LNCaP clone FGC (cell line): ENCODE measurements at regions not wholly inside any gene's neighbourhood (a gene's known extent, or its start where the extent isn't known, plus 50 kb on each side); places are given as distances from the start of the nearest gene placed in this dataset.

ENCODE experiments used
- DNase-seq: peaks from one replicate; pipeline ENCODE4 v3.0.0-alpha.2; 2011; ENCODE audit warnings: low read depth
- H3K4me3 ChIP-seq: 2 replicates; pipeline ENCODE4 v1.5.1; 2011; ENCODE audit warnings: mild to moderate bottlenecking, low read depth, low read length, control low read depth
- CTCF ChIP-seq: IDR thresholded peaks from 2 replicates; pipeline ENCODE4 v1.5.1; 2012; ENCODE audit warnings: mild to moderate bottlenecking; ENCODE audit not compliant: control insufficient read depth, insufficient read depth; ENCODE audit errors: extremely low read depth

DNA sequence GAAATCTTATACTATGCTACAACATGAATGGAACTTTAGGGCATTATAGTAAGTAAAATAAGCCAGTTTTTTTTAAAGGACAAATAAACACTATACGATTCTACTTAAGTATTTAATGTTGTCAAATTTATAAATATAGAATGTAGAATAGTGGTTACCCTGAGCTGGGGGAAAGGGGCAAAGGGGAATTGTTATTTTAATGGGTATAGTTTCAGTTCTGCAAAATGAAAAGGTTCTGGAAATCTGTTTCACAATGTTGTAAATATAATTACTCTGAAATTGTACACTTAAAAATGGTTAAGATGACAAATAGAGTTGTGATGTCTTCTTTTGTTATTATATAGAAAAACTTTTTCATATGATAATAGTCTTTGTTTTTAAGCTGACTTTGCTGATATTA is 366.3 kb downstream of the MRPL39 start:
- TF ChIP-seq CTCF = no peak
- H3K4me3 ChIP-seq = no peak overlapping the region
- DNase-seq = no peak

DNA sequence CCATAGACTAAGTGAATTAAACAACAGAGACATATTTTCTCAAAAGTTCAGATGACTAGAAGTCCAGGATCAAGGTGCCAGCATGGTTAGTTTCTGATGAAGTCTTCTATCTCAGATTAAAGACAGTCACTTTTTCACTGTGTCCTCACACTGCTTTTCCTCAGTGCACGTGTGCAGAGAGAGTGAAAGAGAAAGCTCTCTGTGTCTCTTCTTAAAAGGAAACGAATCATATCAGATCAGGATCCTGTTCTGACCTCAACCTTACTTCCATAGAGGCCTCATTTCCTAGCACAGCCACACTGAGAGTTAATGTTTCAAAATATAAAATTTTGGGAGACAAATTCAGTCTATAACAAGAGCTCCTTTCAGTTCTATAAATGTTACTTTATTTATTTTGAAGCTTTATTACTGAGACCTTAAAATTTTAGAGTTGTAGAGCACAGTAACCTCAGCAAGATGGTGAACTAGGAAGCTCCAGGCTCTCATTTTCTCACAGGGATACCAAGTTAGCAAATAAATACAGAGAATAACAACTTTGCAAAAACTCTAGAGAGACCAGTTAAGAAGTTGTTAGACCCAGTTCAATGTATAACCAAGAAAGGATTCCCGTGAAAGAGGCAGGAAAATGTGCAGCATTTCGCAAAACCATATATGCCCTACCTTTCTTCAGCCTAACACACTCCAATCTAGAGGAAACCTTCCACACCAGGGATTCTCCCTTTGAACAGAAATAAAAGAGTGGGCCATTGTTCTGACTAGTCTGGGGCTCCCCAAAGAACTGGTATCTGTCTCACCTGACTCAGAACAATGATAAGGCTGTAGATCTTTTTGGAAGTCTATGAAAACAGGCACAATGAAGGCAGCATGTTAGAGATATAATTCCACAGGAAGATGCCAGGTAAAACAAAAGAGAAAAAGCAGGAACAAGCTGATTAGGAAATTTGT is 372.2 kb downstream of the MRPL39 start:
- DNase-seq = no peak
- no peak overlapping the region for H3K4me3 ChIP-seq
- no peak for TF ChIP-seq CTCF

- DNase-seq = no peak
- no peak for TF ChIP-seq CTCF
- H3K4me3 ChIP-seq = no peak overlapping the region
Observed at GRCh38 chr21:25220954-25221353, 386.3 kb downstream of the MRPL39 start.

- H3K4me3 ChIP-seq = no peak overlapping the region
- no peak for DNase-seq
- no peak for TF ChIP-seq CTCF
Observed at GRCh38 chr21:25220169-25220568, 387.1 kb downstream of the MRPL39 start.

DNA sequence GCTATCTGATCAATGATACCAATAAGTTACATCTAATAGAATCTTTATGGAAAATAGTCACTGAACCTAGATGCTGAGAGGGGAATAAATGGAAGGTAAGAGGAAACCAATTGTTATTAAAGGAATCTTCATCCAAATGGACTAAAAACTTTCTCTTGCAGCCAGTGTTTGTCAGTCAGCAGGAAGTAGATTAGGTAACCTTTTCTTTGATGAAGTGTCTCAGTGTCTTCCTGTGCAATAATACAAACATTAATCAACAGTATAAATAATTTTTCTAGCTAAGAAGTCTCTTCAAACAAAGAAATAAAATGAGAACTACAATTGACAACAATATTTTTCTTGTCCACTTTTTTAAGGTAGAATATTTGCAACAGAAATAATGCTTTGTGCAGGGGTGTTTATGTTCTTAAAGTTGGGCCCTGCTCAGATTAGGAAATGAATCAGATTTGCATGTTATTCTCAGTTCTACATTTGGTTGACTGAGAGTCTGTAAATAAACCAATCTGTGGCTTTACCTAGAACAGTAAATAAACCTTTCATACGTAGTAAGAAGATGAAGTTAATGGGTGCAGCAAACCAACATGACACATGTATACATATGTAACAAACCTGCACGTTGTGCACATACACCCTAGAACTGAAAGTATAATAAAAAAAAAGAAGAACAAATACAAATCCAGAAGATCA is 391.4 kb downstream of the MRPL39 start:
- TF ChIP-seq CTCF = no peak
- H3K4me3 ChIP-seq = no peak overlapping the region
- no peak for DNase-seq

- TF ChIP-seq CTCF = no peak
- H3K4me3 ChIP-seq = no peak overlapping the region
- no peak for DNase-seq
Observed at GRCh38 chr21:25214676-25215075, 392.6 kb downstream of the MRPL39 start.
